AG10803 (cell line): ENCODE measurements at regions not wholly inside any gene's neighbourhood (a gene's known extent, or its start where the extent isn't known, plus 50 kb on each side); places are given as distances from the start of the nearest gene placed in this dataset.

ENCODE experiments used
- DNase-seq: peaks from one replicate; pipeline ENCODE4 v3.0.0; 2010; ENCODE audit warnings: low read depth
- H3K4me3 ChIP-seq: 2 replicates; pipeline ENCODE4 v1.5.1; 2011; ENCODE audit warnings: mild to moderate bottlenecking, low read length, control low read depth
- CTCF ChIP-seq: conservative IDR thresholded peaks from 2 replicates; pipeline ENCODE4 v1.5.1; 2011; ENCODE audit warnings: mild to moderate bottlenecking, low read length, control low read depth, inconsistent platforms

DNA sequence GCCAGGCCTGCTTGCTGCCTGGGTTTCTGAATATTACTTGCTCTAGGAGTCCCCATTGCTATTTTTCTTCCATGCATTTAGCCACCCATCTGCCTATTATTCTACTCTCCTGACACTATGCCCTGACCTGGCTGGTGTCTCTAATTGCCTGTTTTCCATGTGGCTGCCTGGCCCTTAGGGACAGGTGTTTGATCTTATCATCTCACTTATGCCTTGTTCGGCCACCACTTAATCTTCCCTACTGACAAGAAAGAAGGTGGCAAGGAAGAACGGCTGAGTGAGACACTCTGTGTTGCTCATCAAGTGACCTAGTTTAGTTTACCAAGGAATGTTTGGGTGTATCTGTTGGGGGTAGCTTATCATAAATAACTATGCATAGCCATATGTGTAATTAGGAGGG is 50.4 kb upstream of the RAPH1 start:
- no peak for TF ChIP-seq CTCF
- peak; percentile 15 for DNase-seq
- H3K4me3 ChIP-seq = no peak overlapping the region

DNA sequence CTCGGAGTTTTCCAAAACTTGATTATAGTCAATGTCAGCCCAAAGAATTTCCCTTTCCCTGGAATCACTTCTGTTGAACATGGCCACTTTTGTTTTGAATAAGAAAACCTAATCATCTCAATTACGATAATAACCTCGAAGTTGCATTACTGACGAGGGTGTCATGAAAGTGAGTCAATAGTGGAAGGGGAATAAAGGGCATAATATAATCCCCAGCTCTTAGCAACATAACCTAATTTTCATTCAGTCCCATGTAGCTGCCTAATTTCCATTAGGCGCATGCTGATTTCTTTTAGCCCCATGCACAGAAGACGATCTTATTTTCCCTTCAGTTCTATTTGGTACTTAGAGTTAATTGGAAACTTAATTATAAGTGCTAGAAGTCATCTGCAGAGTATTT is 51.1 kb upstream of the RAPH1 start:
- DNase-seq = peak; percentile 13
- H3K4me3 ChIP-seq = no peak overlapping the region
- no peak for TF ChIP-seq CTCF

DNA sequence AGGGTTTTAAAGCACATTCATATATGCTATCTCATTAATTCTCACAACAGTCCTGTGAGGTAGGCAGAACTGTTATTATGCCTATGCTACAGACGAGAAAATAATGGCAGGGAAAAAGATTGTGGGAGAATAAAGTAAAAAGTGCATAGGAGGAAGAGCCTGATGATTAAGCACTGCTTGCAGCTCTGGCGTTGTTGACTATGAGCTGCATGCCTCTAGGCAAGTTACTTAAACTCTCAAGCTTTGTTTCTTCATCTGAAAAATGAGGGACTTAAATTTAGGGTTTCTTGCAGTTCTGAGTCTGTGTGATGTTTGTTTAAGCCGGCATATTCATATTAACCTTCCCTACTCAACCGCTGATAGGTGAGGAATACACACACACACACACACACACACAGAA is 51.6 kb upstream of the RAPH1 start:
- DNase-seq = peak; percentile 54
- no peak for TF ChIP-seq CTCF
- no peak overlapping the region for H3K4me3 ChIP-seq

DNA sequence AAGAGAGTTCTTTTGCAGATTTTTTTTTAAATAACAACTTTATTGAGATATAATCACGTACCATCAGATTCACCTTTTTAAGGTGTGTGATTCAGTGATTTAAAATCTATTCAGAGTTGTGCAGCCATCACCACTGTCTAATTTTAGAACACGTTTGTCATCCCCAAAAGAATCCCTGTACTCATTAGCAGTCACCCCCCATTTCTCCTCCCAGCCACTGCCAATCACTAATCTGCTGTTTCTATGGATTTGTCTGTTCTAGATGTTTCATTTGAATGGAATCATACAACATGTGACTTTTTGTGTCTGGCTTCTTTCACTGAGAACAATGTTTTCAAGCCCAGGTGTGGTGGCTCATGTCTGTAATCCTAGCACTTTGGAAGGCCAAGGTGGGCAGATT is 55.4 kb upstream of the RAPH1 start:
- DNase-seq = no peak
- no peak overlapping the region for H3K4me3 ChIP-seq
- TF ChIP-seq CTCF = no peak

DNA sequence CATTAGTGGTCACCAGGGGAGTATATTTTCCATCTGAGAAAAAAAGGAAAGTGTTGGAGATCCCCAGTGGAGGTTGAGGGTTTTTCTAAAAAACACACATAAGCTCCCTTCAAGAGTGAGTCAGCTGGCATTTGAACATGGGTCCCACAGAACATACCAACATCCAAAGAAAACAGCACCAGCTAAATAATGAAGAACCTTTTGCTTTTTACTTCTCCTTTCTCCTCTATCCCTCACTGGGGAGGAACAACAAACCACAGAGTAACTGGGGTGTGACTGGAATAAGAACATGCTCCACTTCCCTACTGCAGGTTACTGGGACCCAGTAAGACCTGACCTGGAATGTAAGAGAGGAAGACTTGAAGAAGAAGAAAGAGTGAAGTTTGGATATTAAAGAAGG is 56.5 kb upstream of the RAPH1 start:
- no peak overlapping the region for H3K4me3 ChIP-seq
- DNase-seq = no peak
- TF ChIP-seq CTCF = no peak

GRCh38 chr2:203592470-203592869 is 57.4 kb upstream of the RAPH1 start:
- no peak overlapping the region for H3K4me3 ChIP-seq
- TF ChIP-seq CTCF = no peak
- DNase-seq = no peak

GRCh38 chr2:203594541-203594940 is 59.4 kb upstream of the RAPH1 start:
- DNase-seq = peak; percentile 63
- no peak overlapping the region for H3K4me3 ChIP-seq
- no peak for TF ChIP-seq CTCF
